Mesendoderm (in vitro differentiated cells): ENCODE measurements at regions not wholly inside any gene's neighbourhood (a gene's known extent, or its start where the extent isn't known, plus 50 kb on each side); places are given as distances from the start of the nearest gene placed in this dataset.

Experiments used
- DNase-seq: peaks from one replicate; pipeline ENCODE4 v3.0.0; 2013
- H2AK5ac ChIP-seq: 2 replicates; pipeline ENCODE4 v1.6.1; 2013; ENCODE audit warnings: low read length, inconsistent platforms
- H2BK120ac ChIP-seq: 2 replicates; pipeline ENCODE4 v1.6.1; 2013; ENCODE audit warnings: low read depth, mild to moderate bottlenecking, low read length, moderate library complexity, mixed read lengths
- H2BK15ac ChIP-seq: replicated peaks from 2 replicates; pipeline ENCODE4 v1.6.1; 2013; ENCODE audit warnings: low read depth, mild to moderate bottlenecking, moderate library complexity
- H2BK5ac ChIP-seq: 2 replicates; pipeline ENCODE4 v1.6.1; 2013; ENCODE audit warnings: low read length, inconsistent platforms
- H3K18ac ChIP-seq: 2 replicates; pipeline ENCODE4 v1.6.1; 2013; ENCODE audit warnings: mild to moderate bottlenecking, low read length, mixed read lengths
- H3K23ac ChIP-seq: one replicate; pipeline ENCODE4 v1.6.1; 2013; ENCODE audit warnings: low read length
- H3K27ac ChIP-seq: 2 replicates; pipeline ENCODE4 v1.5.1; 2013; ENCODE audit warnings: low read depth, mild to moderate bottlenecking, inconsistent platforms, low read length, moderate library complexity
- H3K27me3 ChIP-seq: 2 replicates; pipeline ENCODE4 v1.6.1; 2013; ENCODE audit warnings: low read length, control low read depth, mild to moderate bottlenecking, inconsistent platforms; ENCODE audit not compliant: insufficient read depth, poor library complexity
- H3K36me3 ChIP-seq: 2 replicates; pipeline ENCODE4 v1.6.1; 2013; ENCODE audit warnings: low read length, inconsistent platforms; ENCODE audit not compliant: control insufficient read depth, insufficient read depth
- H3K4ac ChIP-seq: one replicate; pipeline ENCODE4 v1.6.1; 2013; ENCODE audit warnings: low read depth, mild to moderate bottlenecking, low read length, moderate library complexity
- H3K4me1 ChIP-seq: 2 replicates; pipeline ENCODE4 v1.6.1; 2013; ENCODE audit warnings: low read depth, low read length, inconsistent platforms; ENCODE audit not compliant: control insufficient read depth
- H3K4me2 ChIP-seq: 2 replicates; pipeline ENCODE4 v1.6.1; 2013; ENCODE audit warnings: low read length
- H3K4me3 ChIP-seq: 2 replicates; pipeline ENCODE4 v1.5.1; 2013; ENCODE audit warnings: mild to moderate bottlenecking, low read length
- H3K56ac ChIP-seq: one replicate; pipeline ENCODE4 v1.6.1; 2013; ENCODE audit warnings: low read length
- H3K79me1 ChIP-seq: 2 replicates; pipeline ENCODE4 v1.6.1; 2013; ENCODE audit warnings: low read length, inconsistent platforms
- H3K79me2 ChIP-seq: 2 replicates; pipeline ENCODE4 v1.6.1; 2013; ENCODE audit warnings: mild to moderate bottlenecking, low read length; ENCODE audit not compliant: control insufficient read depth, insufficient read depth
- H3K9ac ChIP-seq: 2 replicates; pipeline ENCODE4 v1.6.1; 2013; ENCODE audit warnings: low read length, inconsistent platforms
- H4K5ac ChIP-seq: one replicate; pipeline ENCODE4 v1.6.1; 2013; ENCODE audit warnings: low read length
- H4K8ac ChIP-seq: one replicate; pipeline ENCODE4 v1.6.1; 2013; ENCODE audit warnings: low read depth, mild to moderate bottlenecking, control low read depth, low read length, moderate library complexity
- WGBS: extraction: QIAGEN DNeasy Blood & Tissue Kit; methylation state at CpG from one replicate; pipeline ENCODE4 v1.1.7; 2013; ENCODE audit warnings: low lambda C conversion rate, missing lambda C conversion rate; ENCODE audit not compliant: insufficient coverage; ENCODE audit errors: extremely low coverage; 5-methylcytosine and 5-hydroxymethylcytosine counted together

- no peaks in the 10 kb centered on the region for H3K36me3 ChIP-seq
- no peak overlapping the region for H4K5ac ChIP-seq
- no peak overlapping the region for H3K27ac ChIP-seq
- no peak overlapping the region for H3K23ac ChIP-seq
- no CpG with 5 or more reads among the region's 1 CpG for WGBS
- H3K79me1 ChIP-seq: no peaks in the 10 kb centered on the region
- no peaks in the 10 kb centered on the region for H3K79me2 ChIP-seq
- H3K27me3 ChIP-seq: no peaks in the 10 kb centered on the region
- no peak for DNase-seq
- H3K4me3 ChIP-seq: no peak overlapping the region
- no peak overlapping the region for H2AK5ac ChIP-seq
- no peak overlapping the region for H4K8ac ChIP-seq
- H3K4ac ChIP-seq: no peak overlapping the region
- H3K18ac ChIP-seq: no peak overlapping the region
- H2BK120ac ChIP-seq: no peak overlapping the region
- H3K4me1 ChIP-seq: no peaks in the 10 kb centered on the region
- no peak overlapping the region for H3K4me2 ChIP-seq
- no peak overlapping the region for H2BK15ac ChIP-seq
- no peak overlapping the region for H3K56ac ChIP-seq
- no peak overlapping the region for H3K9ac ChIP-seq
- H2BK5ac ChIP-seq: no peak overlapping the region
Observed at GRCh38 chr18:24801001-24801400, 340.6 kb downstream of the HRH4 start.

- no peak overlapping the region for H3K27ac ChIP-seq
- no peak overlapping the region for H4K5ac ChIP-seq
- H3K4me2 ChIP-seq: no peak overlapping the region
- no peak for DNase-seq
- H2BK120ac ChIP-seq: no peak overlapping the region
- H3K9ac ChIP-seq: no peak overlapping the region
- H3K4me1 ChIP-seq: no peaks in the 10 kb centered on the region
- no peak overlapping the region for H4K8ac ChIP-seq
- no peaks in the 10 kb centered on the region for H3K36me3 ChIP-seq
- no peak overlapping the region for H3K23ac ChIP-seq
- no peak overlapping the region for H3K4ac ChIP-seq
- no peak overlapping the region for H2AK5ac ChIP-seq
- no peak overlapping the region for H2BK15ac ChIP-seq
- H2BK5ac ChIP-seq: no peak overlapping the region
- H3K27me3 ChIP-seq: no peaks in the 10 kb centered on the region
- no peaks in the 10 kb centered on the region for H3K79me1 ChIP-seq
- H3K79me2 ChIP-seq: no peaks in the 10 kb centered on the region
- H3K18ac ChIP-seq: no peak overlapping the region
- H3K4me3 ChIP-seq: no peak overlapping the region
- no peak overlapping the region for H3K56ac ChIP-seq
Observed at GRCh38 chr18:24802456-24802855, 342.0 kb downstream of the HRH4 start.

GRCh38 chr18:24805156-24805555 is 344.7 kb downstream of the HRH4 start:
- no peak overlapping the region for H3K4me3 ChIP-seq

GRCh38 chr18:24809173-24809950 is 348.9 kb downstream of the HRH4 start:
- H3K4me3 ChIP-seq: no peak overlapping the region
- no peak overlapping the region for H2BK5ac ChIP-seq
- peak; percentile 34 for DNase-seq
- no peaks in the 10 kb centered on the region for H3K27me3 ChIP-seq
- no peak overlapping the region for H2AK5ac ChIP-seq
- H2BK15ac ChIP-seq: no peak overlapping the region
- no peak overlapping the region for H3K18ac ChIP-seq
- no peaks in the 10 kb centered on the region for H3K79me1 ChIP-seq
- no peak overlapping the region for H3K56ac ChIP-seq
- H3K4me2 ChIP-seq: no peak overlapping the region
- no CpG with 5 or more reads among the region's 7 CpGs for WGBS
- no peak overlapping the region for H3K9ac ChIP-seq
- H2BK120ac ChIP-seq: no peak overlapping the region
- no peak overlapping the region for H3K4ac ChIP-seq
- H3K27ac ChIP-seq: no peak overlapping the region
- peaks cover 8% of the 10 kb centered on the region for H3K4me1 ChIP-seq
- H4K8ac ChIP-seq: no peak overlapping the region
- H3K79me2 ChIP-seq: no peaks in the 10 kb centered on the region
- no peaks in the 10 kb centered on the region for H3K36me3 ChIP-seq
- no peak overlapping the region for H3K23ac ChIP-seq
- H4K5ac ChIP-seq: no peak overlapping the region

More at GRCh38 chr18:24805156-24805555, 344.7 kb downstream of the HRH4 start:
- no peak for DNase-seq
- Histone ChIP-seq H2BK5ac (no peak overlapping the region), H2BK120ac (no peak overlapping the region), H4K8ac (no peak overlapping the region), H3K18ac (no peak overlapping the region), H3K4me2 (no peak overlapping the region), H3K79me1 (no peaks in the 10 kb centered on the region), H3K4ac (peak overlapping the region; percentile 16), H3K56ac (no peak overlapping the region), H2AK5ac (no peak overlapping the region), H3K27me3 (no peaks in the 10 kb centered on the region), H4K5ac (no peak overlapping the region), H3K9ac (no peak overlapping the region), H3K23ac (no peak overlapping the region), H3K36me3 (no peaks in the 10 kb centered on the region), H2BK15ac (no peak overlapping the region), H3K79me2 (no peaks in the 10 kb centered on the region), H3K27ac (no peak overlapping the region), H3K4me1 (peaks cover 2% of the 10 kb centered on the region)
- WGBS: no CpG with 5 or more reads among the region's 5 CpGs

- H2BK5ac ChIP-seq: no peak overlapping the region
- H3K23ac ChIP-seq: no peak overlapping the region
- H3K79me2 ChIP-seq: no peaks in the 10 kb centered on the region
- H2BK120ac ChIP-seq: peak overlapping the region; percentile 39
- no peak overlapping the region for H3K27ac ChIP-seq
- H3K4me1 ChIP-seq: peaks cover 8% of the 10 kb centered on the region
- H3K18ac ChIP-seq: no peak overlapping the region
- no peak overlapping the region for H2BK15ac ChIP-seq
- no peaks in the 10 kb centered on the region for H3K79me1 ChIP-seq
- H4K5ac ChIP-seq: no peak overlapping the region
- H4K8ac ChIP-seq: peak overlapping the region; percentile 69
- no CpG with 5 or more reads among the region's 9 CpGs for WGBS
- H3K9ac ChIP-seq: no peak overlapping the region
- H3K36me3 ChIP-seq: no peaks in the 10 kb centered on the region
- no peak overlapping the region for H3K4me2 ChIP-seq
- H3K4me3 ChIP-seq: no peak overlapping the region
- H2AK5ac ChIP-seq: no peak overlapping the region
- DNase-seq: no peak
- no peak overlapping the region for H3K56ac ChIP-seq
- H3K4ac ChIP-seq: no peak overlapping the region
- H3K27me3 ChIP-seq: no peaks in the 10 kb centered on the region
Observed at GRCh38 chr18:24810561-24811305, 350.3 kb downstream of the HRH4 start.
